HEK293T (cell line): ENCODE measurements at regions not wholly inside any gene's neighbourhood (a gene's known extent, or its start where the extent isn't known, plus 50 kb on each side); places are given as distances from the start of the nearest gene placed in this dataset.

Experiments
- CTCF ChIA-PET: fragments of 350-600 bp; formaldehyde crosslinking; extraction: SDS; loops from one replicate; lab custom pipeline; 2021; ENCODE audit warnings: antibody characterized with exemption, inconsistent platforms; lab: Yijun Ruan, JAX
- POLR2A ChIA-PET: fragments of 350-600 bp; formaldehyde crosslinking; extraction: SDS; loops from one replicate; lab custom pipeline; 2020; ENCODE audit warnings: antibody characterized with exemption, inconsistent platforms; lab: Yijun Ruan, JAX
- DNase-seq: peaks from one replicate; pipeline ENCODE4 v3.0.0; 2012; ENCODE audit warnings: mixed read lengths; ENCODE audit errors: extremely low spot score
- ARNT ChIP-seq: fragments of 450-650 bp; IDR thresholded peaks from 2 replicates; pipeline ENCODE4 v1.6.1; 2017; ENCODE audit warnings: mild to moderate bottlenecking
- BHLHE40 ChIP-seq: fragments of 450-650 bp; IDR thresholded peaks from 2 replicates; pipeline ENCODE4 v1.6.1; 2016; ENCODE audit warnings: mild to moderate bottlenecking, moderate library complexity, borderline replicate concordance
- CTBP1 ChIP-seq: fragments of 450-650 bp; IDR thresholded peaks from 2 replicates; pipeline ENCODE4 v1.6.1; 2016; ENCODE audit warnings: borderline replicate concordance
- ELF4 ChIP-seq: fragments of 450-650 bp; IDR thresholded peaks from 2 replicates; pipeline ENCODE4 v1.6.1; 2017; ENCODE audit warnings: antibody characterized with exemption
- FOXA1 ChIP-seq: fragments of 450-650 bp; IDR thresholded peaks from 2 replicates; pipeline ENCODE4 v1.6.1; 2016; ENCODE audit warnings: mild to moderate bottlenecking
- FOXK2 ChIP-seq: fragments of 450-650 bp; IDR thresholded peaks from 2 replicates; pipeline ENCODE4 v1.6.1; 2016; ENCODE audit warnings: mild to moderate bottlenecking
- FOXM1 ChIP-seq: fragments of 450-650 bp; IDR thresholded peaks from 2 replicates; pipeline ENCODE4 v1.6.1; 2017; ENCODE audit warnings: mild to moderate bottlenecking, borderline replicate concordance
- HDGF ChIP-seq: fragments of 450-650 bp; IDR thresholded peaks from 2 replicates; pipeline ENCODE4 v1.6.1; 2017; ENCODE audit warnings: antibody characterized with exemption, borderline replicate concordance
- L3MBTL2 ChIP-seq: fragments of 450-650 bp; conservative IDR thresholded peaks from 2 replicates; pipeline ENCODE4 v1.6.1; 2016; ENCODE audit warnings: mild to moderate bottlenecking
- LEF1 ChIP-seq: fragments of 450-650 bp; IDR thresholded peaks from 2 replicates; pipeline ENCODE4 v1.6.1; 2017; ENCODE audit warnings: mild to moderate bottlenecking, borderline replicate concordance
- NFRKB ChIP-seq: fragments of 450-650 bp; IDR thresholded peaks from 2 replicates; pipeline ENCODE4 v1.6.1; 2016; ENCODE audit warnings: mild to moderate bottlenecking, moderate library complexity
- PKNOX1 ChIP-seq: fragments of 450-650 bp; IDR thresholded peaks from 2 replicates; pipeline ENCODE4 v1.6.1; 2016
- SP1 ChIP-seq: fragments of 450-650 bp; IDR thresholded peaks from 2 replicates; pipeline ENCODE4 v1.6.1; 2017
- SUZ12 ChIP-seq: fragments of 450-650 bp; IDR thresholded peaks from 2 replicates; pipeline ENCODE4 v1.6.1; 2016; ENCODE audit warnings: mild to moderate bottlenecking
- TARDBP ChIP-seq: fragments of 450-650 bp; IDR thresholded peaks from 2 replicates; pipeline ENCODE4 v1.6.1; 2016
- ZNF384 ChIP-seq: fragments of 450-650 bp; IDR thresholded peaks from 2 replicates; pipeline ENCODE4 v1.6.1; 2016

- POLR2A ChIA-PET = no interaction called here
- TF ChIP-seq FOXM1 (no peak), ELF4 (no peak)
- CTCF ChIA-PET = no interaction called here
- DNase-seq = no peak
These were observed 911.3 kb downstream of the LUZP2 start for GRCh38 chr11:25408146-25408545.

GRCh38 chr11:25415793-25416192 lies 916.1 kb upstream of the ANO3 start:
- ChIA-PET POLR2A (no interaction called here), CTCF (no interaction called here)
- TF ChIP-seq L3MBTL2 (no peak), FOXK2 (no peak), BHLHE40 (no peak), ARNT (no peak), FOXM1 (no peak), ZNF384 (no peak), SUZ12 (no peak), CTBP1 (no peak), SP1 (no peak), FOXA1 (no peak), PKNOX1 (no peak)
- DNase-seq = no peak

- POLR2A ChIA-PET = no interaction called here
- TF ChIP-seq L3MBTL2 = no peak
- TF ChIP-seq FOXA1 = no peak
- TF ChIP-seq FOXK2 = no peak
- no peak for TF ChIP-seq CTBP1
- no peak for TF ChIP-seq ZNF384
- TF ChIP-seq FOXM1 = no peak
- no peak for TF ChIP-seq PKNOX1
- no peak for TF ChIP-seq ARNT
- no peak for TF ChIP-seq HDGF
- no peak for TF ChIP-seq SUZ12
- TF ChIP-seq TARDBP = no peak
- no peak for TF ChIP-seq NFRKB
- no peak for DNase-seq
- CTCF ChIA-PET = no interaction called here
These were observed 908.3 kb upstream of the ANO3 start for GRCh38 chr11:25423436-25424199.

GRCh38 chr11:25432376-25432775 lies 899.6 kb upstream of the ANO3 start:
- ChIA-PET POLR2A (no interaction called here), CTCF (no interaction called here)
- TF ChIP-seq BHLHE40 (no peak), ELF4 (no peak), L3MBTL2 (no peak), ZNF384 (no peak), ARNT (no peak), CTBP1 (no peak), LEF1 (no peak), TARDBP (no peak), FOXM1 (no peak), PKNOX1 (no peak), HDGF (no peak), FOXK2 (no peak), FOXA1 (no peak), NFRKB (no peak), SUZ12 (no peak)
- no peak for DNase-seq

- CTCF ChIA-PET = no interaction called here
- no peak for TF ChIP-seq TARDBP
- no peak for TF ChIP-seq HDGF
- no peak for TF ChIP-seq LEF1
- no peak for TF ChIP-seq FOXM1
- no peak for TF ChIP-seq SUZ12
- no peak for TF ChIP-seq ELF4
- TF ChIP-seq CTBP1 = no peak
- no peak for TF ChIP-seq FOXK2
- no peak for TF ChIP-seq ARNT
- POLR2A ChIA-PET = no interaction called here
- DNase-seq = no peak
These were observed 896.7 kb upstream of the ANO3 start for GRCh38 chr11:25435197-25435596.

- ChIA-PET CTCF (no interaction called here), POLR2A (no interaction called here)
- no peak for DNase-seq
- TF ChIP-seq NFRKB = no peak
- TF ChIP-seq L3MBTL2 = no peak
- no peak for TF ChIP-seq ZNF384
These were observed 895.6 kb upstream of the ANO3 start for GRCh38 chr11:25436326-25436725.

- POLR2A ChIA-PET = no interaction called here
- no peak for DNase-seq
- CTCF ChIA-PET = no interaction called here
- TF ChIP-seq SP1 = no peak
- no peak for TF ChIP-seq ELF4
- TF ChIP-seq PKNOX1 = no peak
- TF ChIP-seq SUZ12 = no peak
- TF ChIP-seq NFRKB = no peak
- no peak for TF ChIP-seq L3MBTL2
- no peak for TF ChIP-seq BHLHE40
- TF ChIP-seq CTBP1 = no peak
- TF ChIP-seq ARNT = no peak
- TF ChIP-seq ZNF384 = no peak
- no peak for TF ChIP-seq FOXK2
- TF ChIP-seq HDGF = no peak
These were observed 890.5 kb upstream of the ANO3 start for GRCh38 chr11:25441421-25441820.
